ENCODE measurements at regions not wholly inside any gene's neighbourhood (a gene's known extent, or its start where the extent isn't known, plus 50 kb on each side); places are given as distances from the start of the nearest gene placed in this dataset.

DNA sequence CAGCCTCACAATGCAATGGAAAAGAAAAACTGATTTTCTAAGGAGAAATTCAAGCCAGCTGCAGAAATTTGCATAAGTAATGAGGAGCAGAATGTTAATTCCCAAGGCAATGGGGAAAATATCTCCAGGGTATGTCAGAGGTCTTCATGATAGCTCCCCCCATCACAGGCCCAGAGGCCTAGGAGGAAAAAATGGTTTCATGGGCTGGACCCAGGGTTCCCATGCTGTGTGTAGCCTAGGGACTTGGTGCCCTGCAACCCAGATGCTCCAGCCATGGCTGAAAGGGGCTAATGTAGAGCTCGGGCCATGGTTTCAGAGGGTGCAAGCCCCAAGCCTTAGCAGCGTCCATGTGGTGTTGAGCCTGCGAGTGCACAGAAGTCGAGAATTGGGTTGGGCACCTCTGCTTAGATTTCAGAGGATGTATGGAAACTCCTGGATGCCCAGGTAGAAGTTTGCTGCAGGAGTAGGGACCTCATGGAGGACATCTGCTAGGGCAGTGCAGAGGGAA, 53.5 kb upstream of the TEX13C start:
- H3K9me3 Mint-ChIP-seq, result peaks cover 15% of the 10 kb centered on the region
- H3K27me3 ChIP-seq, result no peaks in the 10 kb centered on the region
- no peak for TF ChIP-seq EZH2phosphoT487 (IDR thresholded peaks at IDR 0.05)
- TF ChIP-seq CTCF (IDR thresholded peaks at IDR 0.05), result no peak
- TF ChIP-seq EZH2 (IDR thresholded peaks at IDR 0.05), result no peak

More for the DNA sequence above, 53.5 kb upstream of the TEX13C start:
- Mint-ChIP-seq H3K27me3 (ENCODE audit: insufficient read depth, low read depth) (peaks cover 2% of the 10 kb centered on the region), H3K4me3 (no peak overlapping the region), H3K27ac (no peak overlapping the region), H3K36me3 (peaks cover 2% of the 10 kb centered on the region), H3K4me1 (no peaks in the 10 kb centered on the region)
- no peak overlapping the region for H3K4me3 ChIP-seq
- no peak overlapping the region for H3K9ac ChIP-seq
- H3K9me3 ChIP-seq (ENCODE audit: low read depth), result peaks cover 18% of the 10 kb centered on the region
- H3F3A ChIP-seq (ENCODE audit: low read depth), result no peaks in the 10 kb centered on the region
- no peak overlapping the region for H3K4me2 ChIP-seq
- H3K36me3 ChIP-seq, result no peaks in the 10 kb centered on the region
- H3K27ac ChIP-seq, result no peak overlapping the region
- no peaks in the 10 kb centered on the region for H3K79me2 ChIP-seq (ENCODE audit: low read depth)
- no peaks in the 10 kb centered on the region for H4K20me1 ChIP-seq (ENCODE audit: low read depth)
- DNase-seq (ENCODE audit: low spot score), result no peak
- H3K4me1 ChIP-seq, result no peaks in the 10 kb centered on the region
- no peak overlapping the region for H2AFZ ChIP-seq (replicated peaks)

Measured in neural progenitor cell (in vitro differentiated cells).